ENCODE measurements at regions not wholly inside any gene's neighbourhood (a gene's known extent, or its start where the extent isn't known, plus 50 kb on each side); places are given as distances from the start of the nearest gene placed in this dataset.

DNA sequence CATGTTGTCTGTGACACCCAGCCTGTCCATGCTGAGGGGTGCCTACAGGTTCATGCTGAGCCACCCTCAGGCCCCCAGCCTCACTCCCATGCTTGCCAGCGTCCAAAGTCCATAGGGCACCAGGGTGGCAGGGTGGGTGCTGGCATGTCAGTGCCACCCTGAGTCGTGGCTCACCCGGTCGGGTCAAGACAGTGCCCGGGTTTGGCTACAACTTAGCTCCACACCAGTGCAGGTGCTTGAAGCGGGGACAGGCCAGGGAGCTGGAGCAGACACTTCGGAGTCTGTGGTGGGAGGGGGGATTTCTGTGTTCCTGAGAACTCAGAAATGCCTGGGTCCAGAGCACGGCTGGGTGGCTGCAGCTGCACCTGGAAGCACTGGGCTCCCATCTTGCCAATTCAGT lies 579.2 kb upstream of the FAM174A start:
- Histone ChIP-seq H3F3A (ENCODE audit: control insufficient read depth, insufficient read depth) (no peaks in the 10 kb centered on the region), H3K27me3 (ENCODE audit: control insufficient read depth, low read length) (no peaks in the 10 kb centered on the region), H3K27ac (ENCODE audit: low read depth, low read length) (no peak overlapping the region), H3K36me3 (ENCODE audit: control insufficient read depth, low read length) (no peaks in the 10 kb centered on the region), H3K4me2 (ENCODE audit: low read length) (no peak overlapping the region), H3K9me3 (ENCODE audit: control insufficient read depth, insufficient read depth, low read length) (no peaks in the 10 kb centered on the region), H3K79me2 (ENCODE audit: control insufficient read depth, low read length) (no peaks in the 10 kb centered on the region), H4K20me1 (ENCODE audit: control insufficient read depth, insufficient read depth, low read depth, low read length) (no peaks in the 10 kb centered on the region), H3K4me1 (ENCODE audit: control insufficient read depth, low read length) (no peaks in the 10 kb centered on the region), H3K4me3 (ENCODE audit: low read length) (no peak overlapping the region), H3K9me2 (replicated peaks; ENCODE audit: control insufficient read depth, low read length) (no peaks in the 10 kb centered on the region)
- no peak for TF ChIP-seq EZH2phosphoT487 (IDR thresholded peaks at IDR 0.05; ENCODE audit: borderline replicate concordance, low read length)
- TF ChIP-seq, protein P1, sequence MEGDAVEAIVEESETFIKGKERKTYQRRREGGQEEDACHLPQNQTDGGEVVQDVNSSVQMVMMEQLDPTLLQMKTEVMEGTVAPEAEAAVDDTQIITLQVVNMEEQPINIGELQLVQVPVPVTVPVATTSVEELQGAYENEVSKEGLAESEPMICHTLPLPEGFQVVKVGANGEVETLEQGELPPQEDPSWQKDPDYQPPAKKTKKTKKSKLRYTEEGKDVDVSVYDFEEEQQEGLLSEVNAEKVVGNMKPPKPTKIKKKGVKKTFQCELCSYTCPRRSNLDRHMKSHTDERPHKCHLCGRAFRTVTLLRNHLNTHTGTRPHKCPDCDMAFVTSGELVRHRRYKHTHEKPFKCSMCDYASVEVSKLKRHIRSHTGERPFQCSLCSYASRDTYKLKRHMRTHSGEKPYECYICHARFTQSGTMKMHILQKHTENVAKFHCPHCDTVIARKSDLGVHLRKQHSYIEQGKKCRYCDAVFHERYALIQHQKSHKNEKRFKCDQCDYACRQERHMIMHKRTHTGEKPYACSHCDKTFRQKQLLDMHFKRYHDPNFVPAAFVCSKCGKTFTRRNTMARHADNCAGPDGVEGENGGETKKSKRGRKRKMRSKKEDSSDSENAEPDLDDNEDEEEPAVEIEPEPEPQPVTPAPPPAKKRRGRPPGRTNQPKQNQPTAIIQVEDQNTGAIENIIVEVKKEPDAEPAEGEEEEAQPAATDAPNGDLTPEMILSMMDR (IDR thresholded peaks at IDR 0.05; ENCODE audit: low read depth, low read length, poor library complexity, severe bottlenecking) = no peak

GRCh38 chr5:99955006-99955405 lies 580.2 kb upstream of the FAM174A start:
- TF ChIP-seq, protein P1 (IDR thresholded peaks at IDR 0.05; ENCODE audit: low read depth, low read length, poor library complexity, severe bottlenecking) = no peak
- TF ChIP-seq EZH2phosphoT487 (IDR thresholded peaks at IDR 0.05; ENCODE audit: borderline replicate concordance, low read length) = no peak
- Histone ChIP-seq H3K36me3 (ENCODE audit: control insufficient read depth, low read length) (no peaks in the 10 kb centered on the region), H3K9me2 (replicated peaks; ENCODE audit: control insufficient read depth, low read length) (no peaks in the 10 kb centered on the region), H3K9me3 (ENCODE audit: control insufficient read depth, insufficient read depth, low read length) (no peaks in the 10 kb centered on the region), H3K4me2 (ENCODE audit: low read length) (no peak overlapping the region), H3K4me3 (ENCODE audit: low read length) (no peak overlapping the region), H3K4me1 (ENCODE audit: control insufficient read depth, low read length) (no peaks in the 10 kb centered on the region), H3K79me2 (ENCODE audit: control insufficient read depth, low read length) (no peaks in the 10 kb centered on the region), H3K27me3 (ENCODE audit: control insufficient read depth, low read length) (no peaks in the 10 kb centered on the region), H3F3A (ENCODE audit: control insufficient read depth, insufficient read depth) (no peaks in the 10 kb centered on the region), H4K20me1 (ENCODE audit: control insufficient read depth, insufficient read depth, low read depth, low read length) (no peaks in the 10 kb centered on the region), H3K27ac (ENCODE audit: low read depth, low read length) (no peak overlapping the region)

DNA sequence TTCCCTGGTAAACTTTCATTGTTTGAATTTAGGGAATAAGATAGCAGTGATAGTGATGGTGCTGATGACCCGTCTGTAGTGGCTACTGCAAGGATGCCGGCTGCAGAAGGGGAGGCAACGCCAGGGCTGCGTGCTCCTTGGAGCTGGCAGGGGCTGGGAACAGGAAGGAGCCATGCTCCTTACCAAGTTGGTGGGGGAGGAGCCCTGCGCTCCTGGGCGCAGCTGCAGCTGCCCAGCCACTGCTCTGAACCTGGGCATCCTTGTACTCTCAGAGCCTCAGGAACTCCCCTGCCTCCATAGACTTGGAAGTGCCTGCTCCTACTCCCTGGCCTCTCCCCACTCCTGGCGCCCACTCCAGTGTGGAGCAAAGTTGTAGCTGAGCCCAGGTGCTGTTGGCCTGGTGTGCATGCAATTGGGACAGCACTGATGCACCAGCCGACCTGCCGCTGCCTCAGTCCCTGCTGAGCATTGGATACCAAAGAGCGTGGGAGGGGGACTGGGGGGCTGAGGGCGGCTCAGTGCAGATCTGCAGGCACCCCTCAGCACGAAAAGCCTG lies 585.1 kb upstream of the FAM174A start:
- H3K9me2 ChIP-seq (replicated peaks; ENCODE audit: control insufficient read depth, low read length) = no peaks in the 10 kb centered on the region
- H3K4me3 ChIP-seq (ENCODE audit: low read length) = no peak overlapping the region
- H3K27ac ChIP-seq (ENCODE audit: low read depth, low read length) = no peak overlapping the region
- H3K36me3 ChIP-seq (ENCODE audit: control insufficient read depth, low read length) = no peaks in the 10 kb centered on the region
- TF ChIP-seq, protein P1 (IDR thresholded peaks at IDR 0.05; ENCODE audit: low read depth, low read length, poor library complexity, severe bottlenecking) = no peak
- TF ChIP-seq EZH2phosphoT487 (IDR thresholded peaks at IDR 0.05; ENCODE audit: borderline replicate concordance, low read length) = no peak
- H3K79me2 ChIP-seq (ENCODE audit: control insufficient read depth, low read length) = no peaks in the 10 kb centered on the region
- H3K4me2 ChIP-seq (ENCODE audit: low read length) = no peak overlapping the region
- H3F3A ChIP-seq (ENCODE audit: control insufficient read depth, insufficient read depth) = no peaks in the 10 kb centered on the region
- H4K20me1 ChIP-seq (ENCODE audit: control insufficient read depth, insufficient read depth, low read depth, low read length) = no peaks in the 10 kb centered on the region
- H3K9me3 ChIP-seq (ENCODE audit: control insufficient read depth, insufficient read depth, low read length) = no peaks in the 10 kb centered on the region
- H3K27me3 ChIP-seq (ENCODE audit: control insufficient read depth, low read length) = no peaks in the 10 kb centered on the region
- no peaks in the 10 kb centered on the region for H3K4me1 ChIP-seq (ENCODE audit: control insufficient read depth, low read length)
